HFF-Myc (cell line): ENCODE measurements at regions not wholly inside any gene's neighbourhood (a gene's known extent, or its start where the extent isn't known, plus 50 kb on each side); places are given as distances from the start of the nearest gene placed in this dataset.
"Not testable (repeated sequence)": the region's sequence is repeated elsewhere in the genome, so short reads cannot be mapped to it uniquely, and the experiment has no call there.

Source experiments
- DNase-seq: peaks from one replicate; pipeline ENCODE4 v3.0.0-alpha.2; 2011; ENCODE audit warnings: low read depth; ENCODE audit errors: extremely low read depth
- H3K4me3 ChIP-seq: replicated peaks from 2 replicates; pipeline ENCODE4 v1.5.1; 2011; ENCODE audit warnings: low read depth, mild to moderate bottlenecking, control low read depth, low read length
- CTCF ChIP-seq: IDR thresholded peaks from 2 replicates; pipeline ENCODE4 v1.5.1; 2012; ENCODE audit warnings: mild to moderate bottlenecking, low read depth, low read length, control low read depth; ENCODE audit errors: missing control alignments

GRCh38 chr16:88136211-88136713, 185.0 kb downstream of the BANP start:
- not testable (repeated sequence) for DNase-seq

GRCh38 chr16:88136939-88137338, 185.7 kb downstream of the BANP start:
- H3K4me3 ChIP-seq, DNase-seq: not testable (repeated sequence)

More at GRCh38 chr16:88136211-88136713, 185.0 kb downstream of the BANP start:
- H3K4me3 ChIP-seq: not testable (repeated sequence)

- not testable (repeated sequence) for DNase-seq, H3K4me3 ChIP-seq
Measured at GRCh38 chr16:88139141-88139540, 187.9 kb downstream of the BANP start.

GRCh38 chr16:88140195-88140594, 189.0 kb downstream of the BANP start:
- not testable (repeated sequence) for DNase-seq, H3K4me3 ChIP-seq

GRCh38 chr16:88141580-88141979, 190.3 kb downstream of the BANP start:
- DNase-seq: no peak
- no peak for TF ChIP-seq CTCF
- no peak overlapping the region for H3K4me3 ChIP-seq

GRCh38 chr16:88142056-88142935, 191.1 kb downstream of the BANP start:
- H3K4me3 ChIP-seq, DNase-seq: not testable (repeated sequence)

- not testable (repeated sequence) for DNase-seq, H3K4me3 ChIP-seq
Measured at GRCh38 chr16:88143122-88144027, 192.1 kb downstream of the BANP start.

- H3K4me3 ChIP-seq: no peak overlapping the region
- TF ChIP-seq CTCF: no peak
- no peak for DNase-seq
Measured at GRCh38 chr16:88144028-88144511, 192.8 kb downstream of the BANP start.

GRCh38 chr16:88145376-88145775, 194.1 kb downstream of the BANP start:
- H3K4me3 ChIP-seq, DNase-seq: not testable (repeated sequence)
- TF ChIP-seq CTCF: peak; percentile 17

GRCh38 chr16:88145824-88146405, 194.7 kb downstream of the BANP start:
- not testable (repeated sequence) for H3K4me3 ChIP-seq, DNase-seq

- H3K4me3 ChIP-seq, DNase-seq: not testable (repeated sequence)
Measured at GRCh38 chr16:88148078-88148477, 196.8 kb downstream of the BANP start.

- not testable (repeated sequence) for H3K4me3 ChIP-seq, DNase-seq
Measured at GRCh38 chr16:88148682-88149081, 197.4 kb downstream of the BANP start.

GRCh38 chr16:88149158-88149603, 197.9 kb downstream of the BANP start:
- DNase-seq, H3K4me3 ChIP-seq: not testable (repeated sequence)

GRCh38 chr16:88149663-88150062, 198.4 kb downstream of the BANP start:
- not testable (repeated sequence) for H3K4me3 ChIP-seq, DNase-seq
